22Rv1 (cell line): ENCODE measurements at regions not wholly inside any gene's neighbourhood (a gene's known extent, or its start where the extent isn't known, plus 50 kb on each side); places are given as distances from the start of the nearest gene placed in this dataset.

Source experiments
- CTCF ChIP-seq: fragments of 450-650 bp; IDR thresholded peaks from 2 replicates; pipeline ENCODE4 v1.5.1; 2017; ENCODE audit warnings: mild to moderate bottlenecking
- ZFX ChIP-seq: fragments of 450-650 bp; IDR thresholded peaks from 2 replicates; pipeline ENCODE4 v1.6.1; 2017; ENCODE audit warnings: antibody characterized with exemption, borderline replicate concordance

- TF ChIP-seq CTCF (no peak), ZFX (no peak)
Observed at GRCh38 chr7:149686449-149686848, 86.9 kb downstream of the ZNF467 start.
